ENCODE measurements at regions not wholly inside any gene's neighbourhood (a gene's known extent, or its start where the extent isn't known, plus 50 kb on each side); places are given as distances from the start of the nearest gene placed in this dataset.

GRCh38 chr2:216989340-216990129 lies 129.7 kb upstream of the TNP1 start:
- no peak for TF ChIP-seq CTCF (IDR thresholded peaks at IDR 0.05)

GRCh38 chr2:216987252-216987821 lies 127.5 kb upstream of the TNP1 start:
- no peak for TF ChIP-seq CTCF (IDR thresholded peaks at IDR 0.05)

- TF ChIP-seq CTCF (IDR thresholded peaks at IDR 0.05) = no peak
Measured at GRCh38 chr2:216985658-216986141, 125.8 kb upstream of the TNP1 start.

- TF ChIP-seq CTCF (IDR thresholded peaks at IDR 0.05) = no peak
Measured at GRCh38 chr2:216984937-216985336, 125.1 kb upstream of the TNP1 start.

GRCh38 chr2:216974321-216975302 lies 114.7 kb upstream of the TNP1 start:
- no peak for TF ChIP-seq CTCF (IDR thresholded peaks at IDR 0.05)

- TF ChIP-seq CTCF (IDR thresholded peaks at IDR 0.05) = no peak
Measured at GRCh38 chr2:216971593-216971992, 111.7 kb upstream of the TNP1 start.

- TF ChIP-seq CTCF (IDR thresholded peaks at IDR 0.05) = no peak
Measured at GRCh38 chr2:216970359-216970915, 110.6 kb upstream of the TNP1 start.
